K562 (cell line): ENCODE measurements at regions not wholly inside any gene's neighbourhood (a gene's known extent, or its start where the extent isn't known, plus 50 kb on each side); places are given as distances from the start of the nearest gene placed in this dataset.

Experiments used
- ATAC-seq: fragments of 200-7000 bp; cut with Tn5 transposase; 3 replicates; pipeline ENCODE4 v1.9.1; 2020; ENCODE audit warnings: moderate library complexity
- BruUV-seq: library from RNA; stranded (reverse); fragments of 400-500 nt; replicated peaks from 2 replicates; lab custom pipeline; 2021; lab: Mats Ljungman, UMichigan
- CTCF ChIA-PET: fragments of 300-600 bp; formaldehyde crosslinking; extraction: SDS; loops from one replicate; lab custom pipeline; 2021; ENCODE audit warnings: low intra/inter-chr PET ratio; lab: Yijun Ruan, JAX
- POLR2A ChIA-PET: fragments of 300-600, 350-650 bp; sonication (Branson Sonifier 250); formaldehyde crosslinking; extraction: SDS; loops from one replicate; lab custom pipeline; 2021; ENCODE audit warnings: antibody characterized with exemption, inconsistent platforms; lab: Yijun Ruan, JAX
- DNase-seq, 4 experiments: peaks; one replicate each; pipeline versions ENCODE4 v3.0.0 to v3.0.0-alpha.2; 2011 to 2018; ENCODE audit warnings: low spot score in 3 of 4, mixed read lengths in 3 of 4; ENCODE audit errors: extremely low read depth in 1 of 4
- FAIRE-seq: peaks from 2 replicates; lab custom pipeline; 2011; peaks lifted over from hg19 to GRCh38; lab: Jason Lieb, UNC
- H2AFZ ChIP-seq: 2 replicates; pipeline ENCODE4 v1.6.0; 2011; ENCODE audit warnings: low read depth, low read length, control low read depth, inconsistent platforms
- H3K27ac ChIP-seq: fragments of 200-600 bp; 3 replicates; pipeline ENCODE4 v1.8.0; 2011; ENCODE audit warnings: low read depth, mild to moderate bottlenecking, control low read depth, inconsistent platforms, low read length, moderate library complexity, mixed read lengths; ENCODE audit errors: extremely low read depth
- H3K27me3 ChIP-seq, 2 experiments: fragments of 300-600 bp in 1 of 2; 2 replicates in 1 of 2; 3 replicates in 1 of 2; pipeline versions ENCODE4 v1.6.0 to v1.8.0; 2011; ENCODE audit warnings: inconsistent platforms in 2 of 2, low read length in 2 of 2, mild to moderate bottlenecking in 1 of 2, mixed read lengths in 1 of 2, moderate library complexity in 1 of 2; ENCODE audit not compliant: control insufficient read depth in 2 of 2, insufficient read depth in 2 of 2
- H3K36me3 ChIP-seq: fragments of 300-600 bp; 3 replicates; pipeline ENCODE4 v1.8.0; 2011; ENCODE audit warnings: mild to moderate bottlenecking, low read length, inconsistent platforms; ENCODE audit not compliant: control insufficient read depth, insufficient read depth
- H3K4me1 ChIP-seq, 2 experiments: fragments of 200-600 bp in 1 of 2; replicated peaks in 1 of 2; 2 replicates in 1 of 2; 3 replicates in 1 of 2; pipeline versions ENCODE4 v1.5.1 to v1.8.0; 2011; ENCODE audit warnings: inconsistent platforms in 2 of 2, low read length in 2 of 2, mild to moderate bottlenecking in 1 of 2, mixed read lengths in 1 of 2, moderate library complexity in 1 of 2; ENCODE audit not compliant: control insufficient read depth in 2 of 2, insufficient read depth in 2 of 2
- H3K4me2 ChIP-seq: 2 replicates; pipeline ENCODE4 v1.6.1; 2011; ENCODE audit warnings: low read length, control low read depth, inconsistent platforms, mixed read lengths; ENCODE audit not compliant: insufficient read depth
- H3K4me3 ChIP-seq: fragments of 200-600 bp; sonication (generic), shearing (Covaris generic); 2 replicates; pipeline ENCODE4 v1.5.1; 2016; ENCODE audit warnings: control low read depth, inconsistent platforms
- H3K79me2 ChIP-seq: fragments of 200-600 bp; 3 replicates; pipeline ENCODE4 v1.8.0; 2011; ENCODE audit warnings: low read length, inconsistent platforms; ENCODE audit not compliant: control insufficient read depth, insufficient read depth
- H3K9ac ChIP-seq, 2 experiments: 2 replicates each; pipeline versions ENCODE4 v1.6.0 to v1.6.1; 2011; ENCODE audit warnings: low read depth in 2 of 2, low read length in 2 of 2, control low read depth in 1 of 2, inconsistent platforms in 1 of 2, mild to moderate bottlenecking in 1 of 2, mixed read lengths in 1 of 2; ENCODE audit not compliant: insufficient read depth in 1 of 2
- H3K9me1 ChIP-seq: one replicate; pipeline ENCODE4 v1.6.0; 2011; ENCODE audit warnings: inconsistent platforms, mild to moderate bottlenecking, low read length, moderate library complexity; ENCODE audit not compliant: control insufficient read depth, insufficient read depth
- H3K9me3 ChIP-seq: replicated peaks from 2 replicates; pipeline ENCODE4 v1.5.1; 2011; ENCODE audit warnings: low read depth, low read length, inconsistent platforms; ENCODE audit not compliant: control insufficient read depth, insufficient read depth
- H4K20me1 ChIP-seq: replicated peaks from 2 replicates; pipeline ENCODE4 v1.6.1; 2011; ENCODE audit warnings: low read length, inconsistent platforms, mixed read lengths; ENCODE audit not compliant: control insufficient read depth, insufficient read depth
- ARID1B ChIP-seq: fragments of 450-650 bp; IDR thresholded peaks from 2 replicates; pipeline ENCODE4 v1.6.1; 2016; ENCODE audit warnings: antibody characterized with exemption, mild to moderate bottlenecking, inconsistent platforms
- ATF7 ChIP-seq: fragments of 450-650 bp; IDR thresholded peaks from 2 replicates; pipeline ENCODE4 v1.7.1; 2014; ENCODE audit warnings: mild to moderate bottlenecking, moderate library complexity
- BRF1 ChIP-seq: IDR thresholded peaks from 3 replicates; pipeline ENCODE4 v1.6.1; 2011; ENCODE audit warnings: borderline replicate concordance, mild to moderate bottlenecking; ENCODE audit not compliant: insufficient read length; ENCODE audit errors: extremely low read depth
- CTBP1 ChIP-seq: fragments of 450-650 bp; IDR thresholded peaks from 2 replicates; pipeline ENCODE4 v1.6.1; 2016; ENCODE audit warnings: borderline replicate concordance
- DLX4 ChIP-seq: fragments of 250-450 bp; sonication (Bioruptor Pico); IDR thresholded peaks from 2 replicates; pipeline ENCODE4 v1.6.1; 2021; ENCODE audit warnings: mild to moderate bottlenecking
- GABPB1 ChIP-seq: sonication (generic); formaldehyde crosslinking; IDR thresholded peaks from 2 replicates; pipeline ENCODE4 v1.8.0; 2022; ENCODE audit warnings: mild to moderate bottlenecking, missing genetic modification reagents
- HMGN3 ChIP-seq: IDR thresholded peaks from 2 replicates; pipeline ENCODE4 v1.6.1; 2011; ENCODE audit warnings: borderline replicate concordance, low read depth, mild to moderate bottlenecking, mixed read lengths, low read length; ENCODE audit not compliant: insufficient read length; ENCODE audit errors: extremely low read depth
- JUN ChIP-seq, 2 experiments: sonication (generic) in 1 of 2; formaldehyde crosslinking in 1 of 2; IDR thresholded peaks; 2 replicates each; pipeline versions ENCODE4 v1.6.1 to v1.8.0; 2012 to 2022; ENCODE audit warnings: borderline replicate concordance in 2 of 2, mild to moderate bottlenecking in 2 of 2, improper control_type of control experiment in 1 of 2, low read depth in 1 of 2, low read length in 1 of 2, missing genetic modification reagents in 1 of 2
- JUNB ChIP-seq: fragments of 450-650 bp; formaldehyde crosslinking; conservative IDR thresholded peaks from 2 replicates; pipeline ENCODE4 v1.4.0; 2020; ENCODE audit warnings: mild to moderate bottlenecking
- KLF1 ChIP-seq: fragments of 450-650 bp; IDR thresholded peaks from 2 replicates; pipeline ENCODE4 v1.6.1; 2016; ENCODE audit warnings: missing genetic modification characterization, missing compliant biosample characterization
- MIER1 ChIP-seq: fragments of 450-650 bp; IDR thresholded peaks from 2 replicates; pipeline ENCODE4 v1.6.1; 2016; ENCODE audit warnings: antibody characterized with exemption, mild to moderate bottlenecking, low read depth
- POLR3A ChIP-seq: IDR thresholded peaks from 2 replicates; pipeline ENCODE4 v1.6.1; 2011; ENCODE audit warnings: borderline replicate concordance, mild to moderate bottlenecking, moderate library complexity; ENCODE audit not compliant: insufficient read length, insufficient read depth; ENCODE audit errors: extremely low read depth
- RREB1 ChIP-seq: fragments of 250-450 bp; sonication (Bioruptor Pico); IDR thresholded peaks from 2 replicates; pipeline ENCODE4 v1.4.0; 2020
- RUNX1 ChIP-seq: sonication (generic); IDR thresholded peaks from 2 replicates; pipeline ENCODE4 v1.6.1; 2016; ENCODE audit warnings: antibody characterized with exemption, low read depth
- SMARCA5 ChIP-seq: fragments of 450-650 bp; IDR thresholded peaks from 2 replicates; pipeline ENCODE4 v1.6.1; 2016
- ZNF140 ChIP-seq: fragments of 250-450 bp; sonication (Bioruptor Pico); IDR thresholded peaks from 2 replicates; pipeline ENCODE4 v1.8.0; 2021; ENCODE audit warnings: moderate library complexity, mild to moderate bottlenecking, inconsistent platforms
- ZNF224 ChIP-seq: sonication (generic); formaldehyde crosslinking; IDR thresholded peaks from 2 replicates; pipeline ENCODE4 v1.8.0; 2022; ENCODE audit warnings: mild to moderate bottlenecking, missing genetic modification reagents
- WGBS: fragments of 100-300 bp; shearing (Covaris generic); methylation state at CpG from one replicate; pipeline ENCODE4 v1.1.6; 2016; ENCODE audit warnings: low coverage, mixed read lengths; ENCODE audit not compliant: insufficient coverage; ENCODE audit errors: missing lambda C conversion rate; 5-methylcytosine and 5-hydroxymethylcytosine counted together
- in situ Hi-C: fragments of 300-500 bp; cut with MboI; formaldehyde crosslinking; loops from 4 replicates; pipeline ENCODE4 v1.15.0; 2018; ENCODE audit warnings: inconsistent platforms, mixed read lengths
- intact Hi-C: fragments of 100-400 bp; cut with micrococcal nuclease; formaldehyde crosslinking; loops from 2 replicates; pipeline ENCODE4 v1.14.2; 2022

DNA sequence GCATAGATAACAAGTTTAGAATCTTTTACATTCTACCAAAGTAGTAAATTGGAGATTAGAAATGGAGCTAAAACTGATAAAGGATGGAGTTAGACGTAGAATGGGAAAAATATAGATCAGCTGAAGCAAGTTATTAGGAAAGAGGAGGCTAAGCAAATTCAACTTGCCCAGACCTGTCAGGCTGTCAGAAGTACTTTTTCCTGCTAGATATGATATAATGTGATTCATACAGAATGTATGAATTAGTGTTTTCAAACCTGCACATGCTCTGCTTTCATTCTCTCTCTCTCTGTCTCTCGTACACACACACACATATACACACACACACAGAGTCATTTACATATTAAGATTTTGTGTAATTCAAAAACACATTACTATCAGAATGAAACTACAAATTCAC, 133.2 kb upstream of the HDGFL1 start:
- CTCF ChIA-PET, result no interaction called here
- ATAC-seq, result no peak
- no peak for TF ChIP-seq ARID1B
- TF ChIP-seq CTBP1, result no peak
- no peak for TF ChIP-seq SMARCA5
- no peak for TF ChIP-seq POLR3A
- TF ChIP-seq BRF1, result no peak
- TF ChIP-seq RREB1 (CRISPR knock-in tag), result no peak
- no peak for TF ChIP-seq JUN (IDR thresholded peaks at IDR 0.05; ENCODE audit: borderline replicate concordance, low read depth, low read length)
- no peak for TF ChIP-seq JUN (CRISPR knock-in tag; IDR thresholded peaks at IDR 0.05; ENCODE audit: borderline replicate concordance)
- no peak for TF ChIP-seq GABPB1 (CRISPR knock-in tag)
- TF ChIP-seq ZNF140 (CRISPR knock-in tag), result no peak
- TF ChIP-seq HMGN3, result no peak
- TF ChIP-seq KLF1 (tag), result no peak
- no peak for TF ChIP-seq RUNX1
- TF ChIP-seq MIER1, result no peak
- TF ChIP-seq ZNF224 (CRISPR knock-in tag), result no peak
- TF ChIP-seq ATF7, result no peak
- TF ChIP-seq DLX4 (CRISPR knock-in tag), result no peak
- TF ChIP-seq JUNB (CRISPR knock-in tag), result no peak
- Histone ChIP-seq H3K4me3 (no peak overlapping the region), H3K9me1 (no peaks in the 10 kb centered on the region), H3K79me2 (no peaks in the 10 kb centered on the region), H4K20me1 (no peaks in the 10 kb centered on the region), H3K36me3 (no peaks in the 10 kb centered on the region), H3K9me3 (no peaks in the 10 kb centered on the region), H3K4me2 (no peak overlapping the region), H3K27ac (no peak overlapping the region), H3K27me3 (no peaks in the 10 kb centered on the region), H3K4me1 (no peaks in the 10 kb centered on the region), H2AFZ (no peak overlapping the region), H3K9ac (no peak overlapping the region)
- DNase-seq, result no peak
- no TSS peak for BruUV-seq
- FAIRE-seq, result no peak
- in situ Hi-C loops (no loop called here), intact Hi-C loops (no loop called here)
- 7% methylated on average over 2 of the region's 2 CpGs for WGBS
- POLR2A ChIA-PET, result no interaction called here
